Mesothelial cell of epicardium (in vitro differentiated cells): ENCODE measurements at regions not wholly inside any gene's neighbourhood (a gene's known extent, or its start where the extent isn't known, plus 50 kb on each side); places are given as distances from the start of the nearest gene placed in this dataset.
"Not testable (repeated sequence)": the region's sequence is repeated elsewhere in the genome, so short reads cannot be mapped to it uniquely, and the experiment has no call there.

ENCODE experiments used
- DNase-seq, 2 experiments: peaks; one replicate each; pipeline ENCODE4 v3.0.0; 2021; ENCODE audit warnings: low spot score in 2 of 2; ENCODE audit not compliant: unreplicated experiment in 2 of 2
- H3K27ac Mint-ChIP-seq: 2 replicates; pipeline ENCODE4 v1.8.0; 2021; ENCODE audit warnings: mixed read lengths
- H3K27me3 Mint-ChIP-seq: 2 replicates; pipeline ENCODE4 v1.8.0; 2021; ENCODE audit warnings: low read depth, mixed read lengths
- H3K36me3 Mint-ChIP-seq: 2 replicates; pipeline ENCODE4 v1.8.0; 2021; ENCODE audit warnings: mixed read lengths
- H3K4me1 Mint-ChIP-seq: 2 replicates; pipeline ENCODE4 v1.8.0; 2021; ENCODE audit warnings: mixed read lengths
- H3K4me3 Mint-ChIP-seq: 2 replicates; pipeline ENCODE4 v1.8.0; 2021; ENCODE audit warnings: mild to moderate bottlenecking, moderate library complexity, mixed read lengths
- H3K9me3 Mint-ChIP-seq: 2 replicates; pipeline ENCODE4 v1.8.0; 2021; ENCODE audit warnings: mixed read lengths
- CTCF ChIP-seq: fragments of 200-600 bp; sonication (generic); IDR thresholded peaks from one replicate; pipeline ENCODE4 v1.5.0; 2021; ENCODE audit warnings: antibody characterized with exemption; ENCODE audit not compliant: unreplicated experiment

- peaks cover 16% of the 10 kb centered on the region for H3K9me3 Mint-ChIP-seq
- no peak for TF ChIP-seq CTCF
- peaks cover 26% of the 10 kb centered on the region for H3K27me3 Mint-ChIP-seq
- no peaks in the 10 kb centered on the region for H3K36me3 Mint-ChIP-seq
- DNase-seq, result no peak
- H3K27ac Mint-ChIP-seq, result no peak overlapping the region
- H3K4me1 Mint-ChIP-seq, result peaks cover 7% of the 10 kb centered on the region
- H3K4me3 Mint-ChIP-seq, result no peak overlapping the region
These were observed 53.8 kb upstream of the GSC start for GRCh38 chr14:94823556-94824341.

GRCh38 chr14:94821705-94822104, 51.8 kb upstream of the GSC start:
- no peak overlapping the region for H3K4me3 Mint-ChIP-seq
- H3K27ac Mint-ChIP-seq, result no peak overlapping the region
- peaks cover 26% of the 10 kb centered on the region for H3K27me3 Mint-ChIP-seq
- DNase-seq, result no peak
- TF ChIP-seq CTCF, result no peak
- peaks cover 16% of the 10 kb centered on the region for H3K9me3 Mint-ChIP-seq
- H3K4me1 Mint-ChIP-seq, result peaks cover 7% of the 10 kb centered on the region
- H3K36me3 Mint-ChIP-seq, result no peaks in the 10 kb centered on the region

- H3K4me1 Mint-ChIP-seq, DNase-seq, H3K4me3 Mint-ChIP-seq, H3K36me3 Mint-ChIP-seq, H3K27ac Mint-ChIP-seq: not testable (repeated sequence)
- H3K9me3 Mint-ChIP-seq, result peaks cover 12% of the 10 kb centered on the region
- H3K27me3 Mint-ChIP-seq, result peaks cover 22% of the 10 kb centered on the region
These were observed 51.0 kb upstream of the GSC start for GRCh38 chr14:94820932-94821331.
